ENCODE measurements at regions not wholly inside any gene's neighbourhood (a gene's known extent, or its start where the extent isn't known, plus 50 kb on each side); places are given as distances from the start of the nearest gene placed in this dataset.

GRCh38 chr1:224866940-224867339, 62.5 kb upstream of the DNAH14 start:
- TF ChIP-seq CTCF (IDR thresholded peaks at IDR 0.05; ENCODE audit: unreplicated experiment) = no peak
- Mint-ChIP-seq H3K9me3 (ENCODE audit: low read depth, unreplicated experiment) (peaks cover 2% of the 10 kb centered on the region), H3K4me3 (ENCODE audit: low read depth, unreplicated experiment) (no peak overlapping the region), H3K4me1 (ENCODE audit: low read depth, unreplicated experiment) (no peaks in the 10 kb centered on the region), H3K36me3 (ENCODE audit: insufficient read depth, unreplicated experiment) (no peaks in the 10 kb centered on the region), H3K27ac (ENCODE audit: unreplicated experiment) (no peak overlapping the region), H3K27me3 (ENCODE audit: unreplicated experiment) (no peaks in the 10 kb centered on the region)
- no TSS peak for BruUV-seq (replicated peaks)
- CTCF ChIA-PET = no interaction called here
- intact Hi-C loops (cut with micrococcal nuclease; ENCODE audit: unreplicated experiment) = no loop called here
- no peak for DNase-seq

GRCh38 chr1:224867715-224868114, 61.8 kb upstream of the DNAH14 start:
- no TSS peak for BruUV-seq (replicated peaks)
- TF ChIP-seq CTCF (IDR thresholded peaks at IDR 0.05; ENCODE audit: unreplicated experiment) = no peak
- no peak overlapping the region for H3K4me3 Mint-ChIP-seq (ENCODE audit: low read depth, unreplicated experiment)

GRCh38 chr1:224872832-224873433, 56.5 kb upstream of the DNAH14 start:
- DNase-seq = no peak
- no peak for TF ChIP-seq CTCF (IDR thresholded peaks at IDR 0.05; ENCODE audit: unreplicated experiment)
- Mint-ChIP-seq H3K27me3 (ENCODE audit: unreplicated experiment) (peaks cover 16% of the 10 kb centered on the region), H3K36me3 (ENCODE audit: insufficient read depth, unreplicated experiment) (no peaks in the 10 kb centered on the region), H3K4me3 (ENCODE audit: low read depth, unreplicated experiment) (no peak overlapping the region), H3K27ac (ENCODE audit: unreplicated experiment) (no peak overlapping the region), H3K4me1 (ENCODE audit: low read depth, unreplicated experiment) (no peaks in the 10 kb centered on the region), H3K9me3 (ENCODE audit: low read depth, unreplicated experiment) (no peaks in the 10 kb centered on the region)
- CTCF ChIA-PET = interaction anchor here (1.0 kb wide), 1 partner anchor 10 kb away, joined by 3 read pairs; no protein-coding TSS in a partner anchor
- BruUV-seq (replicated peaks) = no TSS peak
- intact Hi-C loops (cut with micrococcal nuclease; ENCODE audit: unreplicated experiment) = no loop called here

More at GRCh38 chr1:224867715-224868114, 61.8 kb upstream of the DNAH14 start:
- Mint-ChIP-seq H3K36me3 (ENCODE audit: insufficient read depth, unreplicated experiment) (no peaks in the 10 kb centered on the region), H3K9me3 (ENCODE audit: low read depth, unreplicated experiment) (peaks cover 2% of the 10 kb centered on the region), H3K4me1 (ENCODE audit: low read depth, unreplicated experiment) (no peaks in the 10 kb centered on the region), H3K27me3 (ENCODE audit: unreplicated experiment) (no peaks in the 10 kb centered on the region), H3K27ac (ENCODE audit: unreplicated experiment) (no peak overlapping the region)
- intact Hi-C loops (cut with micrococcal nuclease; ENCODE audit: unreplicated experiment) = no loop called here
- DNase-seq = no peak
- CTCF ChIA-PET = no interaction called here

- Mint-ChIP-seq H3K4me3 (ENCODE audit: low read depth, unreplicated experiment) (no peak overlapping the region), H3K27me3 (ENCODE audit: unreplicated experiment) (peaks cover 16% of the 10 kb centered on the region), H3K27ac (ENCODE audit: unreplicated experiment) (no peak overlapping the region), H3K4me1 (ENCODE audit: low read depth, unreplicated experiment) (no peaks in the 10 kb centered on the region), H3K36me3 (ENCODE audit: insufficient read depth, unreplicated experiment) (no peaks in the 10 kb centered on the region), H3K9me3 (ENCODE audit: low read depth, unreplicated experiment) (no peaks in the 10 kb centered on the region)
- no peak for DNase-seq
- intact Hi-C loops (cut with micrococcal nuclease; ENCODE audit: unreplicated experiment) = no loop called here
- BruUV-seq (replicated peaks) = no TSS peak
- no peak for TF ChIP-seq CTCF (IDR thresholded peaks at IDR 0.05; ENCODE audit: unreplicated experiment)
- CTCF ChIA-PET = interaction anchor here (1.0 to 2.2 kb wide), 2 partner anchors 9 to 22 kb away, joined by 3 to 5 read pairs; no protein-coding TSS in a partner anchor
Measured at GRCh38 chr1:224873434-224874369, 55.8 kb upstream of the DNAH14 start.
